HG03139 (cell line): ENCODE measurements at regions not wholly inside any gene's neighbourhood (a gene's known extent, or its start where the extent isn't known, plus 50 kb on each side); places are given as distances from the start of the nearest gene placed in this dataset.
A peak's percentile ranks its signal among the peaks of the same experiment; 100 is the strongest.

ENCODE experiments used
- ATAC-seq: cut with Tn5 transposase; IDR thresholded peaks from one replicate; pipeline ENCODE4 v1.9.1; 2021; ENCODE audit not compliant: unreplicated experiment

DNA sequence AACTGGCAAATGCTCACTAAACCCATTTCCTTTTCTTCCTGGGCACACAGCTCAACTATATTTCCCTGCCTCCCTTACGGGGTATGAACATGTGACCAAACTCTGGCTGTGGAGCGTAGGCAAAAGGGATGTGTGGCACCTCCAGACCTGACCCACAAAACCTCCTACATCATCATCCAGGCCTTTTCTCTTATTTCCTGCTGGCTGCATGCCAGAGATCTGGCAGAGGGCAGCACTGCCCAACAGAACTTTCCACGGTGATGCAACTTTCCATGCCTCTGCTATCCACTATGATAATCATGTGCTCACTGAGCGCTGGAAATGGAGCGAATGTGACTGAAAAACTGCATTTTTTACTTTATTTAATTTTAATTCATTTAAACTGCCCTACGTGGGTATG lies 99.6 kb upstream of the CACNA1E start:
- ATAC-seq, result no peak

DNA sequence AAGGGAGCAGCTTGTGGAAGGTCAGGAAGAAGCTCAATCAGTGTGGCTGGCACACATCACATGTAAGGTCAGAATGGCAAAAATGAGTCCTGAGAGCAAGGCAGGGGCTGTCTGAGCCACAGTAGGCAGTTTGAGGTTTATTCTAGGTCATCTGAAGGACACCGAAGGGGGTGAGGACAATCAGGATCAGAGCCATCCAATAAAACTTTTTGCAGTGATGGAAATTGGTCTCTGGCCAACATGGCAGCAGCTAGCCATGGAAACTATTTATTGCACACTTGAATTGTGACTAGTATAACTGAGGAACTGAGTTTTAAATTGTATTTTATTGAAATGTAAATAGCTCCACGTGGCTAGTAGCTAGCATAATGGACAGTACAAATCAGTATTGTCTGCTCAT lies 97.0 kb upstream of the CACNA1E start:
- no peak for ATAC-seq

DNA sequence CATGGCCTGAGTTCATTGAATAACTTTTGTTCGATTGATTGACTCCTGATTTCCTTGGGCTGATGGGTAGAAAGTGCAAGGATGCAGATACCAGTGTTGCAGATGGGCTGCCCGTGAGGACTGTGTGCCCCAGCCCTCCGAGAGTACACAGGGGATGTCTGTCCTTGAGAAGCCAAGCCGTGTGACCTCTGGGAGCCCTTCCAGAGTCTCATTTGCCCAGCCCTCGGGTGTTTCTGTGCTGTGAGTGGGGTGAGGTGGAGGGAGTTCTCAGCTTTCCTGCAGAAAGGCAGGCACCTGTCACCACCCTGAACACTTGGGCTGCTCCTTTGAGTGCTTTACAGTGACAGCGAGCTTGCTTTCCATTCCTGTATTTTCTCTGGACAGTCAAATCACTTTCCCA lies 96.4 kb upstream of the CACNA1E start:
- no peak for ATAC-seq

DNA sequence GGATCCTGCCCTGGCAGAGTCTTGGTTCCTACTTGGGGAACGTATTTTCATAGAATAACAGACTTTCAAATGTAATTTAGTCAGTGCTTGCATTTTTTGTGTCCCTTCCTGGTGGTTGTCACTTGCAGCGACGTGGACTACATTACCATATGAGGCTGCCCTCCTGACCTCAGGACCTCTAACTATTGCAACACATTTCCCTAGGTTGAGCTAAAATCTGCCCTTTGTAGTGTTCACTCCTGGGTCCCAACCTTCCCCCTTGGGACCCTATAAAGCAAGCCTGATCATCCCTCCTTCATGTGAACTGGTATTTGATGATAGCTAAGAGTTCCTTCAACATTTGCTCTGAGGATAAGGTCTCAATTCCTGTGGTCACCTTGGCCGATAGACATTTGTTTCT lies 95.6 kb upstream of the CACNA1E start:
- ATAC-seq, result no peak

DNA sequence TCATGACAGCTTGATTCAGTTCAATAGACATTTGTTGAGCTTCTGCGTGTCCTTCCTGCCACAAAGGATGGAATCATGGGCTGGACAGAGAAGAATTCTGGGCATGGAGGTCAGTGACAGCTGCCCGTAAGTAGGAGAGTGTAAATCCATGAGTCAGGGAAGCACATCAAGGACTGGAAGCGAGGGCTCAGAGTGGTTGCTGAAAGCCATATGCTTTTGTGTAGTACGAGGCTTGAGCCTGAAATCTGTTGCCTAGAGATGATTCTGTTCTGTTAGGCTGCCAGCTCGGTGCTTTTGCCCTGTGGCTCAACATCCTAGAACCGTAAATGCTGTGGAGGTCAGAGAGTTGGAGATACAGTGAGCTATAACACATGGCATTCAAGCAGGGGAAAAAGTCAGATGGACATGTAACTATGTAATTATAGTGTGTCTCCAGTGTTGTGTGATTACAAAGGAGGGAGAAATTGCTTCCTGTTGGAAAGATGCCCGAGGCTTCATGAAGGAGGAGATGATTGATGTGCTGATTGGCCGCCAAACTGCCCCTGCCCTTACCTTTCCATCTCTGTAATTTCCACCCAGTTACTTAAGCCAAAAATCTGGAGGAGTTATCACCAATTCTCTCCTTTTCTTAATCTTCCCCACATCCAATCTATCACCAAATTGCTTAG lies 92.8 kb upstream of the CACNA1E start:
- no peak for ATAC-seq

DNA sequence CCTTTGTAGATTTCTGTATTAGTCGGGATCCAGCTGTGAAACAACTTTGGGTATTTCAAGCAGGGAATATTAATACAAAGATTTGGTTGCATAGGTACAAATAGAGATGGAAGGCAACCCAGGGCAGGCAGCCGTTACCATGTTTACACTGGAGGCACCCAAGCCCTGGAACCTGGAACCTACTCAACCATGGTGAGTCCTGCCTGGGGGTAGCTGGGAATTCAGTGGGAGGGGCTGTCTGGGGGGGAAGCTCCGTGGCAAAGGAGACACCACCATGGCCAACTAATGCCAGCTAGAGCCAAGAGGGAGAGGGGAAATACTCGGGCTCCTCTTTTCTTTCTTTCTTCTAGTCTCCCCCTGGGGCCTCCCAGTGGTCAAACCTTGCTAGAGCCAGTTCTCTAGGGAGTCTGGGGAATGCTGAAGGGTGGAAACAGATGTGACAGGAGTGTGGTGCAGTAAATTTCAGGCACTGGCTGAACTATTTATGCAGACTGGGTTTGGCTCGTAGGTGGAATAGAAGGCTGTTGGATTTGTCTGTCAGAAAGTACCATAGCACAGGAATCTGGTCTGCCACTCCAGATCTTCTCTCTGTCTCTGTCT lies 91.9 kb upstream of the CACNA1E start:
- no peak for ATAC-seq

DNA sequence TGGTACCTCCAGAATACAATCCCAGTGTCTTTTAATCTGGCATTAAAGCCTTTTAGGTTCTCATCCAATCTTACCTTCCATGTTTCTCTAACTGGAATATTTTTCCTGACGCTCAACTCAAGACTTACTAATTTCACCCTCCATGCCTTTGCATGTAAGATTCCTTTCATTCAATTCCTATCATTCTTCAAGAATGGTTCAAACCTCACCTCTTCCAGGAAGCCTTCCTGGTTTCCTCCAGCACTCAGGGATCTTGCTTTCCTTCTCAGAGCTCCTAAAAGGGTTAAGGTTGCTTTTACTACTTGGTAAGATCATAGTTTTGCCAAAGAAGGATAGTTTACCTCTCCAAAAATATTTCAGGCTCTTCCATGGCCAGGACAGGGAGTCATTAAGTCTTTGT lies 91.2 kb upstream of the CACNA1E start:
- no peak for ATAC-seq

DNA sequence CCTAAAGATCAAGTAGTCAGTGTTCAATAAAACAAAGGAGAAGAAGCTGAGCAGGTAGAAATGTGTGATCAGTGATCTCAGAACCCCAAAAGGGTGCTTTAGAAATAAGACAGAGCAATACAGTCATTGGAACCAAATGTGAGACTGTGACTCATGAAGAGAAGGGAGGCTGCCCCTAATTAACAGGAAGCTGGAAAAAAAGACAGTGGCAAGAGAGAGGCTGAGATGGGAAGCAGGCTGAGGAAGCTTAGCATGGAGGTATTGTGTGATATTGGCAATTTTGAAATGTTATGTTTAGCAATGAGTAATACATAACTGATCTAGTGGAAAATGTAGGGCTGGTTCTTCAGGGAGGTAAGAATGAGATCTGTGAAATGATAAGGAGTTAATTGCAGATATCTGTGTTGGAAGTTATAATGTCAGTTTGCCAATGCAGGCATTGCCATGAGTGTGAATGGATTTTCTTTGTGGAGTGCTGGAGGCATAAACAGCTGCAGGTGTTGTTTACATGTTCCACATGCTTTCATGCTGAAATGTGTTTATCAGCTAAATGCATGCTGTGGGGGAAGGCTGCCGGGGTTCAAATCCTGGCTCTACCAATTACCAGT lies 90.6 kb upstream of the CACNA1E start:
- no peak for ATAC-seq

DNA sequence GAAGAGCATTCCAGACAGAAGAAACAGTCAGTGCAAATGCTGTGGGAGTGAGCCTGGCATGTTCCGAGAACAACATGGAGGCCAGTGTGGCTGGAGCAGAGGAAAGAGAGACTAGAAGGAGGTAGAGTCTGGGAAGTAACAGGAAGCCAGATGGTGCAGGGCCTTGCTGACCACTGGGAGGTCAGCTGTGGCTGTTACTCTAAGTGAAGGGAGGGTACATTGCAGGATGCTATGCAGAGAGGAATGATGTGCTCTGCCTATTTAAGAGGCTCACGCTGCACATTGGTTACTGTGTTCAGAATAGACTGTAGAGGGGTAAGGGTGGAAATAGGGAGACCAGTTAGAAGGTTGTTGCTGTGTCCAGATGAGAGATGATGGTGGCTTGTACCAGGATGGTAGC lies 88.6 kb upstream of the CACNA1E start:
- no peak for ATAC-seq

DNA sequence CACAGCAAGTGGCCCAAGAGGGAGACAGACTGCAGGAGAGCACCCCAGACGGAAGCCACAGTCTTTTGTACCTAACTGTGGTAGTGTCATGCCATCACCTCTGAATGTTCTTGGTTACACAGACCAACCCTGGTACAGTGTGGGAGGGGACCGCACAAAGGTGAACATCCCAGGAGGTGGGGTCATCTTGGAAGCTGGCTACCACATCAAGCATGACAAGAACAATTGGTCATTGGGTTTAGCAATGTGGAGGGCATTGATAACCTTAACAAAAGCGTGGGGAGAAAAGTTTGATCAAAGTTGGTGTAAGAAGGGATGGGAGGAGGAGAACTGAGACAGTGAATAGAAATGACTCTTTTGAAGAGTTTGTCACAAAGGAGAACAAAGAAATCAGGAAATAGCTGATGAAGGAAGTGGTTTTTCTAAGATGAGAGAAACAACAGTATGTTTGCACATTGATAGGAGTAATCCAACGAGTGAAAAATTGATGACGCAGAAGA lies 87.1 kb upstream of the CACNA1E start:
- ATAC-seq, result no peak

DNA sequence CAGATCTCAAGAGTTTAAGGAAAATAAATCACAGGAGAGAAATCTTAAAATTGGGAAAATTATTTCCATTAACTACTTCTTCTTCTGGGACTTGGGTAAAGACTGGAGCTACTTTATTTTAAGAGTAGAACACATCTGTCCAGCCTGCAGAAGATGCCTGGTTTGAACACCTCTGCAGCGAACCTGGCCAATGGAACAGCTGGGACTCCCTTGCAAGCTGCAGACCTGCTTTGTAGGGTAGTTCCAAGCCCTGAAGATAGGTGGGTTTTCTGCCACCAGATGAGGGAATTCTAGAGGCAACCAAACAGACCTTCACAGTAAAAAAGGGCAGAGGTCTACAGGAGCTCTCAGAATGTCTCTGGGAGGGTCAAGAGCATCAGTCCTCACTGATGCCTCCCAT lies 86.5 kb upstream of the CACNA1E start:
- no peak for ATAC-seq

DNA sequence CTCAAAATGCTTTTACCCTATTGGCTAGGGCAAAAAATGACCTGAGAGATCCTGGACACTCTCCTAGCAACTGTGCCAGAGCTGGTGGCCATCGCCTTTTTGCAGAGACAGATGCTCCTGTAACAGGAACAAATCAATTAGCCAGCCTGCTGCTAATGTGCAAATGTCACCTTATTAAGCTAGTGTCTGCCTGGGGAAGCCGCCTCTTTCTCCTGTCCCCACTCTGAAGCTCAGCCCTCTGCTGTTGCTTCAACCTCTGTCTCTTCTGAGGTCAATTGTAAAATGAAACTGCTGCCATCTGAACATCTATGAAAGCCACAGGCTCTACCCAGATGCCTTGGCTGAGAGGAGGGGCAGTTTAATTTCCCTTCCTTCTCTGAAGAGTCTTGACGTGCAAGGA lies 85.5 kb upstream of the CACNA1E start:
- no peak for ATAC-seq

DNA sequence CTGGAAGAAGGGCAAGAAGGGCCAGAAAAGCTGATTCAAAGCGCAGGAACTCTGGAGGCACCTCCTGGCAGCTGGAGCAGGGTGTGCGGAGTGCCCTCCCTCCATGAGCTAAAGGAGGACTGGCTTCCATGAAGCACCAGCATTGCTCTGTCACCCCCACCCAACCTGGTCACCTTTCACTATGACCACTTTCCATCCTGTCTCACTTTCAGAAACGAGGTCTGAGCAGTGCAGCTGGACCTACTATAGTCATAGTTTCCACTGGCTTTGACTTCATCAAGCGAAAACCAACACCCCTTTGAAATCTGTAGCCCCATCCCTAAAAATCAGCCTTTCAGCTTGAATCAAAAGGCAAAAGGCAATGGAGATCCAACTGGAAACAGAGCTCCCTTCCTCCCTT lies 84.8 kb upstream of the CACNA1E start:
- ATAC-seq, result peak; percentile 78

DNA sequence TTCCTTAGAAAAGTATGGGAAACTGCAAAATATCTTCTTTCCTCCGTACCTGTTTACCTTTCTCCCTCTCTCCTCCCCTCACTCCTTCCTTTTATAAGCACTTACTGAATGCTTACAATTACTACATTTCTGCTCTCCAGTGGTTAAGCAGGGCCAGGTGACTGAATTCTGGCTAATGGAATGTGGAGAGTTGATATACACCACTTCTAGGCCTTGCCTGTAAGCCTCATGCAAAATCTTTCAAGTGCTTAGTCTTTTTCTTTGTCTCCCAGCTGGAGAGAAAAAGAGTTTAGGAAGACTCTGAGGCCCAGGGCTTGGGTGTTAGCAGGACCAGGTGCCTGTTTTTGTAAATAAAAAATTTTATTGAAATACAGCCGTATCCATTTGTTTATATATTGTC lies 77.7 kb upstream of the CACNA1E start:
- ATAC-seq, result no peak

DNA sequence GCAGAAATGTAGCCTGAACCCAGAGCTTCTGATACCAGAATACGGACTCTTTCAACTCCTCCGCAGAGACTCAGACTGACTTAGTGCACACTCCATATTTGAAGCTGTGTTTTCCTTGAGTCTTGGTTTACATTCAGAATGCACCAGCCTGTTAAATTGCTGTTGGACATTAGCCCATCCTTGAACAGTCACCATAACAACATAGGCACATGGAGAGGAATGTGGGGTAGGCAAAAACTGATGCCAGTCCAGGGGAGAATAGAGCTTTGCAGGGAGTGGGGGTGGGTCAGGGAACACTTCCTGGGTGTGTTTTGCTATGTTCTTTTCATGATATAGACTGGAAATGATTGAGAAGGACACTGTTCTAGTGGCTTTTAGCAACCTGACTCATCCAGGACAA lies 76.3 kb upstream of the CACNA1E start:
- no peak for ATAC-seq

DNA sequence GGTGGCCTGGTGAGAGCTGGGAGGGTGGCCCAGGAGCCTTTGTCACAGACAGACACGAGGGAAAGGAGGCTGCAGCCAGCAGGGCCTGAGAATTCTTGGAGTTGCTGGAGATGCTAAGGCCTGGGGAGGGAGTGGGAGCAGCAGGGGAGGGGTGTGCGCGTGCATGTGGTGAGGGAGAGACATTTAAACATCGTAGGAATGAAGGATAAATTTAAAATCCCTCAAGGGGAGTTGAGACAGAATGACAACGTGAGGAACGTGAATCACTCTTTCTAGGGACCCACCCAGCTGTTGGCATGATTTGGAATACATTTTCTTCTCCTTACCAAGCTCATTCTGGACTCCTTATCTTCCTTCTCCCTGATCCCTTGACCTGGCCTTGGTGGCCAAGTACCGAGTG lies 73.3 kb upstream of the CACNA1E start:
- ATAC-seq, result no peak

DNA sequence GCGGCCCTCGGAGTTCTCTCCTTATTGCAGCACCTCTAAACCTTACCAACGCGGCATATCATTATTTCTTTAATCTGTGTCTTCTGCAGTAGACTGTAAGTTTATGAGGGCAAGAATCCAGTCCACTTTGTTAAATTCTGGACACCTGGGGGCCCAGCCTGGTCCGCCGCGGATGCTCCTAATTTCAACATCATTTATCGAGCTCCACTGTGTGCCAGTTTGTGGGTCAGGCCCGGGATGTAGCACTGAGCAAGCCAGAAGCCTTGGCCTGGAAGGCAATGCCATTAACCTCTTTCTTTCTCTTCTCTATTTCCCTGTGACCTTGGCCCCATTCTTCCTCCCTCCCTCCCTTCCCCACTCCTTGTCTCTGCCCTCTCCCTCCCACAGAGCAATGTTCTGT lies 70.6 kb upstream of the CACNA1E start:
- no peak for ATAC-seq

DNA sequence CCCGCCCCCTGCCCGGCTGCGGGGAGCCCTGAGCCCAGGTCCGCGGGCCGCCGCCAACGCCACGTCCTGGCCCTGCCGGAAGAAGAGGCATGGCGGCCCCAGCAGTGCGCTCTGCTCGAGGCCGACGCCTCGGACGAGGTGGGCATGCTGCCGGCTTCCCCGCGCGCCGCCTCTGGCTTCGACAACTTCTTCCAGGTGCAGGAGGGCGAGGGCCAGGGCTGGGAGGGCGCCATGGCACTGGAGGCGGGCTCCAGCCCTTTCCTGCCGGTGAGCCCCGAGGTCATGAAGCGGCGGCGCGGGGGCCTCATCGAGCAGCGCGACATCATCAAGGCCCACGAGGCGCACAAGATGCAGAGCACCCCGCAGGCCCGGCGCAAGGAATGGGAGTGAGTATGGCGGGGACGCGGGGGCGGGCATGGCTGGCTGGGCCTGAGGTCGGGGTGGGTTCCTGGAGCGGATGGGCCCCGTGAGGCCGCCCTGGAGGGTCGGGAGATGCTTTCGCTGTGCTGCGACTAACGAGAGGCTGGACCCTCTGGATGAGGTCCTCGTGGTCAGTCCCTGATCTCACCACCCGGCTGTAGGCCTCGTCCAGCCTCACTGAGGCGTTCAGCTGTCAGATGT lies 70.0 kb upstream of the CACNA1E start:
- no peak for ATAC-seq

DNA sequence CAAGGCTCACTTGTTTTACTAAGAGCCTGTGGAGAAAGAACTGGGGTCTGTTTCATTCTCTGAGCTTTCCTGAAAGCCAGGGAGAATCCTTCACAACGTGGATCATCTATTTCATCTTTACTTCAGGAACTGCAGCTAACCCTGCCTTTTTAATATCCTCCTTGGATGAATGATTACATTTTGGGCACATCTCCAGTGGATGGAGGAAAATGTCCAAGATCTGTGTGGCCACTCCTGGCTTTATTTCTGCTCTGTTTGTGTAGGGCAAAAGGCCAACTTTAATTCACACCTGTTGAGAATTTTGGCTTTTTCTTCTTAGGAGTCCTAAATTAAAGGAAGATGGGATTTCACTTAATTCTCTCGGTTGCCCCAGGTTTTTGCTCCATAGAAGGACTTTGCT lies 69.5 kb upstream of the CACNA1E start:
- no peak for ATAC-seq

DNA sequence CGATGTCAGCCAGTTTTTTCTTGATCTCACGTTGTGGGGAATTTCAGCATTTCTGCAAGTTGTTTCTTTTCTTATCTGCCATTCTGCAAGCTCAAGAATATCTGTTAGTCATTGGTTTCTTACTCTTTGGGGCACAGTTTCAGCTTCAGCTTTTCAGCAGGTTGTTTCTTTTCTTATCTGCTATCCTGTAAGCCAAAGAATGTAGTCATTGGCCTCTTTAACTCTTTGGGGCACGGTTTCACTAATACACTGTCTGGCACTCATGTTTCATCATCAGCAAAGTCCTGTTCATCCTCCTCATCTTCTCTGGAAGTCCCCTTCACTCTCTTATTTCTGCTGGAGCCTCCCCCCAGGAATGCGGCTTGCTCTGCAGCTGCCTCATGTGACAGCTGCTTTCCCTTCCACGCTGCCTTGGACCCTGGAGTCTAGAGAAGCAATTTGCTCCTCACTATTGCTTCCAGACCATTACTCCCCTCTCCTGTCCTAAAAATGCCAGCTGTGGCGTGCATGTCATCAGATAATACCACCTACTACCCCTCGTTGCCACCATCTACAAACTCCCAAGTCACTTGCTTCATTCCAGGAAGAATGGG lies 67.0 kb upstream of the CACNA1E start:
- ATAC-seq, result no peak

DNA sequence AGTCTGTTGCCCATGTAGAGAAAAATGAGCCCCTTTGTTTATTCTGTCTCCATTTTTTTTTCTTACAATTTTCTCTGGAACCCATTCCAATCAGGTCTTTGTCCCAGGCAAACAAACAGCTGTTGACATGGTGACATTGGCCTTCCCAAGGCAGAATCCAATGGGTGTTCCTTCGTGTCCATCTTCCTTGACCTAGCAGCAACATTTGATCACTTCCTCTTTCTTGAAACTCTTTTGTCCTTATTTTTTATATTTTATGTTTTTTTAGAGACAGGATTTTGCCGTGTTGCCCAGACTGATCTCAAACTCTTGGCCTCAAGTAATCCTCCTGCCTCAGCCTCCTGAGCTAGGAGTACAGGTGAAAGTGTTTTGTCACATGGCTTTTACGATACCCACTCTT lies 65.4 kb upstream of the CACNA1E start:
- no peak for ATAC-seq
